Epidermal melanocyte (primary cell): ENCODE measurements at regions not wholly inside any gene's neighbourhood (a gene's known extent, or its start where the extent isn't known, plus 50 kb on each side); places are given as distances from the start of the nearest gene placed in this dataset.

Experiments
- DNase-seq: peaks from one replicate; pipeline ENCODE4 v3.0.0; 2011; ENCODE audit warnings: low spot score; ENCODE audit not compliant: insufficient read length

DNA sequence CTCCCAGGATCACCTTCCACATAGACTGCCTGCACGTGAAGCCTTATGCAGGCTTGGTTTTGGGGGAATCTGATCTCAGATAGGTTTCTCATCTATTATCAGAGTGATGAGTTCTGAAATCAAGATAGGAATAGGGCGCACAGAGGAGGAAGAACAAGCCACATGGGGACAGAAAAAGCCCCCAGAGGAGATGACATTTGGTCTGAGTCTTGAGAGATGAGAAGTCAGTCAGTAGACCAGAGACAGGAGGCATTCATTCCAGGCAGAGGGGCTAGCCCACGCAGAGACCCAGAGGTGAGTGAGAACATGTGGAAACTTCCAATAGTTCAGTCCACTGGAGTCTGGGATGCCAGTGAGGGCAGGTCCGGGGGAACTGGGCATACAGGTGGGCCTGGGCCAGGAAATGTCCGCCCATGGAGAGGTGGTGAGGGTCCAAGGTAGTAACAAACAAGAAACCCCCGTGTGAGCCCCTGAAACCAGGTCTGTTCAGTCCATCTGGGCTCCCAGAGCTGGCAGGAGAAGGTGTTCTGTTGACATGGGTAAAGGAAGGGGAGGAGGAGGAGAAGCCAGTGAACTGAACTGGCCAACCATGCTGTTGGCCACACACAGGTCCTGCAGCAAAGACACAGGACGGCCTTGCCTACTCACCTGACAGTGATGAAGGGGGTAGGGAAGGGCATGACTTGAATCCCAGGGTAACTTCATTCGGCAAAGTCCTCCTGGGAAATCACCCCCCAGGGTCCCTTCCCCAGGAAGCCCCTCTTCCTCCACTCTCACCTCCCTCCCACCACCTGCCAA lies 69.3 kb upstream of the SMNDC1 start:
- DNase-seq = no peak

DNA sequence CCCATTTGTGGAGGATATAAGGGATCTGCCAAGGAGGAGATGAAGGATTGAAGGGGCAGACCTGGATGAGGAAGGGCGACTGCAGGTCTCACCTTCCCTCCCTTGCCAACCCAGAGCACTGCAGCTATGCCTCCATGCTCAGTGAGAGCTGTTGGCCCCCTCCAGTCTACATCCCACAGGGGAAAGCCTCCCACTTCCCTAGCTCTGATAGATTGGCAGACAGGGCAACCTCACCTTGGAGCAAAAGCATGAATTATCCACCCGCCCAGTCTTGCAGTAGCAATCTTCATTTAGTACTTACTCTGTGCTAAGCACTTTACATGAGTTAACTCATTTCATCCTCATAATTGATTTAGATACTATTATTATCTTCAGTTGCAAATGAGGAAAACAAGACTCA lies 70.4 kb upstream of the SMNDC1 start:
- DNase-seq = no peak

DNA sequence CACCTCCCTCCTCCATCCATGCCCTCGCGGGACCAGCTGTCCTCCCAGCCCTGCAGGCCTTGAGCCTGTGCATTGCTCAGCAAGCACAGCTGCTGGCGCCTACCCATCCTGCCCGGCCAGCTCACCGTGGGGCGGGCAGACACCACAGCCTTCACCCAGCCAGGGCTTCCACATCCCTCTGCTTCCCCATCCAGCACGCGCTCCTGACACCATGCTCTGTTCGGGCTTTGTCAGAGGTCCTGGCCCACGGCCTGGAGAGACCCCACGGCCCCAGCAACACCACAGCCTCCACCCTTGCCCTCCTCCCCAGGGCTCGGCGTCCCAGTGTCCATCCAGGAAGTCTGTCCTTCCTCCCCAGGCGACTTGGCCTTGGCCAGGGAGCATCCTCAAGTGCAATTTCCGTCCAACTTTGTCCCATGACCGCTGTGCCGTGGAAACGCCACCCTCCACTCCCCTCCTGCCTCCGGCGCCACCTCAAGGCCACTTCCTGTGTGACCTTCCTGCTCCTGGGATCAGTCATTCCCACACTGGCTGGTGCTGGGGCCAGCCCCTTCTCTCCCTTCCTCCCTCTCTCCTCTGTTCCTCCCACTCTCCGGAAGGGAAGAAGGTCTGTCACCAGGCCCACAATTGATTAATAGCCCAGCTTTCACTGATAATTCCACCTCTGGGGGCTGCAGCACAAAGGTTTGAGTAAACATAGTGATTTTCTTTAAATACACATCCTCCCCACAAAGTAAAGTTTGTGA lies 71.5 kb upstream of the SMNDC1 start:
- DNase-seq = no peak

DNA sequence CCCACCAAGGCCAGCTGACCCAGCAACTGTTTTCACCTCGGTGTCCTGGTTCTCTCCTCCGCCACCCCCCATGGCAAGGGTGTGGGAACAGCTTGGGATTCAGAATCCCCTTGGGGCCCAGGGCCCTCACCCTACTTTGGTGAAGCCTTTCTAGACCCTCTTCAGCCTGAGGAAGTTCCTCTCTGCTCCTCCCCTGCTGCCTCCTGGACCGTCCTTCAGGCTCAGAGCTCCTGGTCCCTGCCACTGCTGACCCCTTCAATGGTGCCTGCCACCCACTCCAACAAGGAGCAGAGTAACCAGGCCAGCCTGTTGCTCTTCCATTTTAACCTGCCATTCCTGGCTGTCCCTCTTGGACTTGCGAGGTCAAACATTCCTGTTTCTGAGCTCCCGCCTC lies 72.0 kb upstream of the SMNDC1 start:
- DNase-seq = no peak

DNA sequence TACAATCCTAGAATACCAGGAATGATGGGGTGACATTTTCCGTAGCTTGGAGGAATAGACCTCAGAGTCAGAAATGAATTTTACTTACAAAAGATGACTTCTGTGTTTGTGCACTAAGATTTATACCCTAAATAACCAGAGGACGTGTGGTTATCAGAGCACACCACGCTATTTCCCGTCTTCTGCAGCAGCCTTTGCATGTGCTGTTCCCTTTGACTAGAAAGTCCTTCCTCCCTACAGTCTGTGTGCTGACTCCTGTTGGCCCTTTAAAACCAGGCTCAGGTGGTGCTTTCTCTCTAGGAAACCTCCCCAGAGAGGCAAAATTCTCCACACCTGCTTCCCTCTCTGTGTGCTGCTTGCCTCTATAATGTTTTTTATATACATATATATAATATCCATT lies 73.3 kb upstream of the SMNDC1 start:
- no peak for DNase-seq

DNA sequence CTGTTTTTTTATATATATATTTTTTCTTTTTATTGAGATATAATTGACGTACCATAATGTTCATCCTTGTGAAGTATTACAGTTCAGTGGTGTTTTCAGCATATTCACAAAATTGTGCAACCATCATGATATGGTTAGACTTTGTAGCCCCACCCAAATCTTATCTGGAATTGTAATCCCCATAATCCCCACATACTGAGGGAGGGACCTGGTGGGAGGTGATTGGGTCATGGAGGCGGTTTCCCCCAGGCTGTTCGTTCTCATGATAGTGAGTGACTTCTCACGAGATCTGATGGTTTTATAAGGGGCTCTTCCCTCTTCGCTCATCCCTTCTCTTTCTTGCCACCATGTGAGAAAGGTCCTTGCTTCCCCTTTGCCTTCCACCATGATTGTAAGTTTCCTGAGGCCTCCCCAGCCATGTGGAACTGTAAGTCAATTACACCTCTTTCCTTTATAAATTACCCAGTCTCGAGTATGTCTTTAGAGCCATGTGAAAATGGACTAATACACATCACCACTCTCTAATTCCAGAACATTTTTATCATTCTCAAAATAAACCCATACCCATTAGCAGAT lies 73.9 kb upstream of the SMNDC1 start:
- no peak for DNase-seq

DNA sequence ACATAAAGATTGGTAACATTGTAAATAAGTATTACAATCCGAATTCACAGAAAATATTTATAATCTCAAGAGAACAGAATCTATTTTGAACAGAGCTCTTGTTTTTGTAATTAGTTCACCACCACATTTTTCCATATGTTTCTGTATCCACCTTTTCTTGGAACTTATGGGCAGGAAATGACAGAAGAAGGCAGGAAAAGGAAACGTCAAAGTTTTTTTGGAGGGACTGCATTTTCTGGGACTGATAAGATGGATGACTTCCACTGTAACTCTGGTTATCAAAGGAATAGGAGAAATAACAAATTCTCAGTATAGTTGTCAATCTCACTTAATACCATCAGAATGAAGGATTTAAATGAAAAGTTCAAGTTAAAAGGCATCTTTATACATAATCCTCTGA lies 75.1 kb upstream of the SMNDC1 start:
- DNase-seq = no peak

DNA sequence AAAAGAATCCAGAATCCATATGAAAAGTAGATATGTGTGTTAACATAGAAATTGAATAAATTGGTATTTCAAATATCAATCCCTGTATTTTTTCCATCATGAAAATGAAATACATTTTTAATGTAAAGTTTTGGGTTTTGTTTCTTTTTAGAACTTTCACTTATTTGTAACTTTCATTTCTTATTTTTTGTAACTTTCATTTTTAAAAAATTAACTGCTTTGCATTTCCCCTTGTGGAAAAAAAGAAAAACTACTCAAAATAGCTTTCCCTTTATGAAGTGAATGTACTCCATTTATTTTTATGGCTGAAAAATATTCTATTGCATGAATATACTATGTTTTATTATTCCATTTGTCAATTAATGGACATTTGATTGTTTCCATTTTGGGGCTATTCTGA lies 75.6 kb upstream of the SMNDC1 start:
- no peak for DNase-seq

DNA sequence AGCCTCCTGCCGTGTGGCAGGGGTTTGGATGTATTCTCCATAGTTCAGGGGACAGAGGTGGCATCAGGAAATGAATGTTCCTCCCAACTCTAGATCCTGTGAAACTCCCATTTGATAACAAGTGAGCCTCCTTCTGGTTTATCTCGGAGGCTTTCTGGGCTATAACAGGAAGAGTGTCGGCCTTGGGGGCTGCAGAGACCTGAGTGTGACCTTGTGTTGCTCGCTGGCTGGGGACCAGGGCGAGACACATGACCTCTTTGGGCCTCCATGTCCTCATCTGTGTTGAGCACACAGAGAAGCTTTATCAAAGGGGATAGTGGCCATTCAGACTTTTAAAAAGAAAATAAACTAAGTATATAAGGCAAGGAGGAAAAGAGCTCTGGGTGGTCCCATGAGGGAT lies 78.0 kb upstream of the SMNDC1 start:
- DNase-seq = no peak

DNA sequence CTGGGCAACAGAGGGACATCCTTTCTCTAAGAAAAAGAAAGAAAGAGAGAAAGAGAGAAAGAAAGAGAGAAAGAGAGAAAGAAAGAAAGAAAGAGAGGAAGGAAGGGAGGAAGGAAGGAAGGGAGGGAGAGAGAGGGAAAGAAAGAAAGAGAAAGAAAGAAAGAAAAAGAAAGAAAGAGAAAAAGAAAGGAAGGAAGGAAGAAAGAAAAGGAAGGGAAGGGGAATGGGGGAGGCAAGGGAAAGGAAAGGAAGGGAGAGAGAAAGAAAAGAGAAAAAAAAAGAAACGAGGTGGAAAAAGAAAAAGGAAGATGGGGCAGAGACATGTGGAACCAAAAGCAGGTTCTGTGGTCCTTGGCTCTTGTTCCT lies 82.9 kb upstream of the SMNDC1 start:
- no peak for DNase-seq

DNA sequence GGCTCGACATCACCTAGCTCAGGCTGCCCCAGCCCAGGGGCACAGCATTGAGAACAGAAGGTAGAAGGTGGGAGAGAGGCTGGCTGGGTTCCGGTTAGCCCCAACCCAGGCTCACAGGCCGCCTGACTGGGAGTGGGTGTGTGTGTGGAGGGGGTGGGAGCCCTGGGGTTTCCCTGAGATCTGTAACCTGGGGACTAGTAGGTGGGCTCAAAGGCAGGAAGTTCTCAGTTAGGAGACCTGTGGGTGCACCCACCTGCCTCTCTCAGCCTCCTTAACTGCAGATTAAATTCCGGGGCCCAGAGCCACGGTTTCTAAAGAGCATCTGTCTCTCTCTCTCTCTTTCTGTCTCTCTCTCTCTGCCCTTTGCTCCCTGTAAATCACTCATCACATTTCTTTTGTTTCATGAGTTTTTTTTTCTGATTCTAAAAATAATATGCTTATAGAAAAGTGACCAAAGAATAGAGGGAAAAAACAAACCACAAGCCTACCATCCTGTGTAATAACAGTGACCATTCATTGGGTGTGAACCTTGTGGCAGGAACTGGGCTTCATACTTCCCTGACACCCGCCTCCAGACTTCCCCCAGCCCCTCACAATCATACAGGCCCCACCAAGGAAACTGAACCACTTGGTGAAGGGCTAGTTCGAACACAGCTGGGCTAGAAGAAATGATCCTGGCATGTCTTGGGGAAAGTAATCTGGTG lies 83.4 kb upstream of the SMNDC1 start:
- no peak for DNase-seq

DNA sequence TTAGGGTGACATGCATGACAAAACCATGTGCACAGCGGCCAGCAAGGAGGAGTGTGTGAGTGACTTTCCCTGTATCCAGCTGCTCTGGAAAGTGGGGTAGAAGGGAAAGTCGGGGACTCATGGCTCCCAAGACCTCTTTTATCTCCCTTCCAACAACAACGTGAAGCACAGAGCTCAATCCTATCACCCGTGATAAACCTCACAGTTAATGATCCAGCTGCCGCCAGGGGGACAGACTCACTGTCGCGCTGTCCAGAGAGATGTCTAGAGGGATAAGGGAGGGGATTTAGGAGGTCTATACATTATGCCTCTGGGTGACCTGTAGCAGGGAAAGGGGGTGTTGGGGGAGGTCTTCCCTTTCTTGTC lies 84.0 kb upstream of the SMNDC1 start:
- DNase-seq = no peak

DNA sequence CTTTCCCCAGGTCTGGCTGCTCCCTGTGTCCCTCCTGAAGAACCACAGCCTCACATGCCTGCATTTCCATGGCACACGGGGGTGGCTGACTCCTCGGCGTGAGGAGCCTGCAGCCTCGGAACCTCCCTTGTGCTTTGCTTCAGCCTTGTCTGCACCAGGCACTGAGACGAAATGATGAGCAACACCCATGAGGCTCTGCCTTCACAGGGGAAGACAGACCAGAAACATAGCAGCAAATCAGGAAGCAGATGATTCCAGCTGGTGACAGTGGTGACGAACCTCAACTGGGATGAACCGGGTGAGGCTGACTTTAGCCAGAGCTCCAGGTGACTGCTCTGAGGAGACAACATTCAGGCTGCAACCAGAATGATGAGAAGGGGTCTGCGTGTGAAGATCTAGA lies 84.5 kb upstream of the SMNDC1 start:
- no peak for DNase-seq

DNA sequence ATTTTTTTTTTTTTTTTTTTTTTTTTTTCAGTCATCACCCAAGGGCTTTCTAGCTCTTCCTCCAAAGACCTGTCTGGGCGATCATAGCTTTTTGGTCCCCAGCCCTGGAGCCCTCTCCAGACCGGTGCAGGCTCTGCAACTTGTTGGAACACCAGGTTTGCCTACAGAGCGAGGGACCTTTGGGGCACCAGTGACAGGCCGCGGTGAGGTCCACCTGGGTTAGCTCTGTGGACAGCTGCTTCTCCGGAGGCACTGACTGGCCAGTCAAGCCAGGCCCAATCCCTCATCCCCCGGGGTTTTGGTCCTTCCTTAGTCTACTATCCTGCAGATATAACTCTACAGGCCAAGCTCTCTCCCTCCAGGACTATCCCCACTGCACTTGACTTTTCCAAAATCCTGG lies 86.8 kb upstream of the SMNDC1 start:
- no peak for DNase-seq

DNA sequence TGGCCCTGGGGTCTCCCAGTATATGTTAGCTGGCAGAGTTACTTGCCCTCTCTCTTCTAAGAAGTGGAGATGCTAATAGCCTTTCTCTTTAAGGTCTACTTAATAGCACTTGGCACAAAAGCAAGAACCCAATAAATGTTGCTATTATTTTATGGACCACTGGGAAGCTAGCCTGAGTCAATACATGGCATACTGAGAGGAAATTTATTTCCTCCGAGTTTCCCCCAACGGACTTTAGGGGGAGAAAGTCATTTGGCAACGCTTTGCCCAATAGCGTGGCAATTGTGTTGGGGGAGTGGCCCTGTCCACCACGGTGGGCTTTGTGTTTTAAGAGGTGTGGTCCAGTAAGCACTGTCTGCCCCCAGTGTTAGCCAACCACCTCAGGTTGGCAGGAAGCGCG lies 87.4 kb upstream of the SMNDC1 start:
- DNase-seq = no peak

DNA sequence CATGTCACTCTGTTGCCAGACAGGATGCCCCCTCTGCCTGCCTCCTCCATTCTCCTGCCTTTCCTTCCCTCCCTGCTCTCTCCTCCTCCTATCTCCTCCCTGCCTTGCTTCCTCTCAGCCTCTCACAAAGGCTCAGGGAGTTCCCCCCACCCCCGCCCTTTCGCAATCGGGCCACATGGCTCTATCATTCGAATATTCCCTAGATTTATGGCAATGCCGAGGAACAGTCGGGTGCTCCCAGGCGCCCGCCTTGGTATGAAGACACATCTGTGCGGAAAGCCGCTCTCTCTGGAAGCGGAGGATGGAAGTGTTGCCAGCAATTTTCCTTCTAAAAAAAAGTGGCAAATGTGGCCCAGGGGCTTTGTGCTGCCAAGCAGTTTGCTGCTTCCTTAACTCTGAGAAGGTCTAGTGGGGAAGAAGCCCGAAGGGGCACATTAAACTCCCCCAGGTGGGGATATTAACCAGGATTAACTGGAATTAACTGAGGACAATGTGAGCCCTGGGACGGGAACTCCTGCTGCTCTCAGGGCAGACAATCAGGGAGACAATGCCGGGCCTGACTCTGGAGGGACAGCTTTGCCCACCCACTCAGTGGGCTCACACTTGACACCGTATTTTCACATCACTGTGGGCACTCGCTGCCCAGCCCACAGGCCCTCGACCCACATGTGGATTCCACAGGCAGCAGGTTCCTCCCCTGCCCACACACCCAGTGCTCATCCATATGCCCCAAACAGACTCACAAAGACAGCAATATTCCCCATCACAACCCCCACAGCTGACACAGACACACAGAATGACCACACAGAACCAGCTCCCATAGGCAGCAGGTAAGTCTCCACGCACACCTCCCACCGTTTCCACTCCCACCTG lies 88.4 kb upstream of the SMNDC1 start:
- DNase-seq = peak; percentile 64

DNA sequence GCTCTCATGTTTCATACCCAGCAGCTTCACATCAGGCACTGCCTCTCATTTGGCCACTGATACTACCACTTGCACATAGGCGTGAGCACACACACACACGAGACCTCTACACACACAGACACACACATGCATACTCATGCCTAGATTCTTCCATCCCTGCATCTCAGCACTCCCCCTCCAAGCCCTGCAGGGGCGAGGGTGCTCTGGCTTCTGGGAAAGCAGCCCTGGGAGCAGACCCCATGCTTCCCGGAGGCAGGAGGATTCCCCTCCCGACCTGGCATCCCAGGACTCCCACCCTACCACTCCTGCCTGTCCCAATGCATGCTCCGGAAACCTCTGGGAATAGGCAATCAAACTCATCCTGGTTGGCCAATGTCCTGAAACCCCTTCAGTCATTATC lies 89.1 kb upstream of the SMNDC1 start:
- no peak for DNase-seq

DNA sequence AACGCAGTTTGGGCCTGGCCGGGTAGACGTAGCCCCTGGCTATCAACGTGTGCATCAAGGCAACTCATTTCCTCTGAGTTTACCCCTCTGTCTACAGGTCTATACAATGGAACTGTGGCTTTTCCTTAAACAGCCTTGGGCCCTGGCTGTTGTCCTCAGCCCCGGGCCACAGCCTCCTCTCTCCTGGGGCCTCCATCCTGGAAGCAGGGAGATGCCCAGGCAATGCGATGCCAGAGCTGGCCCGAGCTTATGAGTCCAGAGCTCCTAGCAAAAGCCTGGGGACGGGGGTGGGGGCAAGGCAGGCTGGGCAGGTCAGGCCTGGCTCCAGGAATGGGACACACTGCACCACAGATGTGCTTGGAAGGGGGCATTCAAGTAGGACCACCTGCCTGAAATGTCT lies 89.6 kb upstream of the SMNDC1 start:
- DNase-seq = no peak

DNA sequence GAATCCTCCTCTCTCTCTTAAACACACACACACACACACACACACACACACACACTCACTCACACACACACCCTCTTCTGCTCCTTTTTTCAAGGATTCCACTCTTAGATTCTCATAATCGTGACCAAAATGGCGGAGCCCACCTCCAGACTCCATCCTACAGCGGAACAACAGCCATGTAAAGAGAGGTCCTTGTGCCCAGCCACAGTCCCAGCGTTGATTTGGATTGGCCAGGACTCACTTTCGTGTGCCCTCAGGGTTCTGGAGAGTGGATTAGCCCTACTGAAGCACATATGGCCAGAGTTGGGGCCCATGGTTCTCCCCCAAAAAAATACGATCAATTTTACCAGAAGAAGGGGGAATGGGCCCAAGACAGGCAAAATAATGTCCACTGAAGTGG lies 90.2 kb upstream of the SMNDC1 start:
- DNase-seq = no peak

DNA sequence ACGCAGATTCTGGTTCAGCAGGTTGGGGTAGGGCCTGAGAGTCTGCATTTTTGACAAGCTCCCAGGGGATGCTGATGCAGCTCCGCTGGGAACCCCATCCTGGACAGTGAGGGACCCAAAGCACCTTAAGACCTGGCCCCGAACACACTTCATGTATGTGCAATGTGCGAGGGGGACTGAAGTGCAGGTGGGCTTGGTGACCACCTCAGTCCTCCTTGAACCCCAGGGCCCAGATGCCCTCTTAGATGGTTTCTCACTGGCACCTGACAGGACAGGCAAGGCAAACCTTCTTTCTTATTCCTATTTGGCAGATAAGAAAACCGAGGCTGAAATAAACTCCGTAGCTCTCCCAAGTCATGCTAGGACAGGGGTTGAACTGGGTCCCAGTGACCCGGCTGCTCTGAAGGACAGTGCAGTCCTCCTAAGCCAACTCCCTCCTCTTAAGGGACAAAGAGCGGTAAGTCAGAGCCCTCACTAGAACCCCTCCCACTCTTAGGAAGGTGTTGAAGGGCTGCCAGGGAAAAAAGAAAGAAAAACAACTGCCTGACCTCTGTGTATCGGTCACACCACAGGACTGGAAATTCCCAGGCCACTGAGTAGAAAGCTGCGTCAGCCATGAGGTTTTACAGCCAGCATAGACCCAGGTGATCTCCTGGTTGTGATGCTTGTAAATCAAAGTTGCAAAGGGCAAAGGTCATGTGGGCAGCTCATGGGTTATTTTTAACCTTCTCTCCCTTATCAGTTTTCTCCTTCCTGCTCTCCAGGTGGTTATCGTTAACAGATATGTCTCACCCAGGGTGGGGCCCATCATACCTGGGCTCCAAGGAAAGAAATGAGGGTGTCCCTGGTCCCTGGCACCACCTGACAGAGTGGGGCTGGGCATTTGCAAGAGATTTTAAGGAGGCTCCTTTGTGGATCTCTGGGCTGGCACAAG lies 90.9 kb upstream of the SMNDC1 start:
- DNase-seq = no peak
